ENCODE measurements at regions not wholly inside any gene's neighbourhood (a gene's known extent, or its start where the extent isn't known, plus 50 kb on each side); places are given as distances from the start of the nearest gene placed in this dataset.

GRCh38 chr12:4012977-4013968 lies 140.1 kb upstream of the PARP11 start:
- no peak for DNase-seq

- DNase-seq: no peak
Observed at GRCh38 chr12:4012073-4012472, 138.9 kb upstream of the PARP11 start.

- DNase-seq: no peak
Observed at GRCh38 chr12:4011597-4011996, 138.4 kb upstream of the PARP11 start.

GRCh38 chr12:4009979-4010704 lies 136.9 kb upstream of the PARP11 start:
- no peak for DNase-seq

GRCh38 chr12:4006743-4007142 lies 133.5 kb upstream of the PARP11 start:
- DNase-seq: no peak

GRCh38 chr12:4005851-4006430 lies 132.7 kb upstream of the PARP11 start:
- no peak for DNase-seq

- no peak for DNase-seq
Observed at GRCh38 chr12:4003576-4003975, 130.4 kb upstream of the PARP11 start.

GRCh38 chr12:4002601-4003000 lies 129.4 kb upstream of the PARP11 start:
- DNase-seq: no peak

- DNase-seq: no peak
Observed at GRCh38 chr12:4001841-4002240, 128.6 kb upstream of the PARP11 start.

GRCh38 chr12:4001031-4001430 lies 127.8 kb upstream of the PARP11 start:
- no peak for DNase-seq

GRCh38 chr12:3999904-4000303 lies 126.7 kb upstream of the PARP11 start:
- no peak for DNase-seq

- no peak for DNase-seq
Observed at GRCh38 chr12:3998968-3999792, 126.0 kb upstream of the PARP11 start.

- no peak for DNase-seq
Observed at GRCh38 chr12:3998397-3998796, 125.2 kb upstream of the PARP11 start.

GRCh38 chr12:3996322-3996721 lies 123.1 kb upstream of the PARP11 start:
- DNase-seq: no peak

GRCh38 chr12:3995306-3995705 lies 122.1 kb upstream of the PARP11 start:
- DNase-seq: no peak

GRCh38 chr12:3994500-3994899 lies 121.3 kb upstream of the PARP11 start:
- DNase-seq: no peak

GRCh38 chr12:3992945-3993344 lies 119.7 kb upstream of the PARP11 start:
- no peak for DNase-seq

GRCh38 chr12:3991798-3992580 lies 118.8 kb upstream of the PARP11 start:
- DNase-seq: no peak

- no peak for DNase-seq
Observed at GRCh38 chr12:3990501-3991280, 117.5 kb upstream of the PARP11 start.

GRCh38 chr12:3989218-3989550 lies 116.0 kb upstream of the PARP11 start:
- no peak for DNase-seq

- no peak for DNase-seq
Observed at GRCh38 chr12:3988519-3989217, 115.5 kb upstream of the PARP11 start.
